ENCODE measurements at regions not wholly inside any gene's neighbourhood (a gene's known extent, or its start where the extent isn't known, plus 50 kb on each side); places are given as distances from the start of the nearest gene placed in this dataset.

DNA sequence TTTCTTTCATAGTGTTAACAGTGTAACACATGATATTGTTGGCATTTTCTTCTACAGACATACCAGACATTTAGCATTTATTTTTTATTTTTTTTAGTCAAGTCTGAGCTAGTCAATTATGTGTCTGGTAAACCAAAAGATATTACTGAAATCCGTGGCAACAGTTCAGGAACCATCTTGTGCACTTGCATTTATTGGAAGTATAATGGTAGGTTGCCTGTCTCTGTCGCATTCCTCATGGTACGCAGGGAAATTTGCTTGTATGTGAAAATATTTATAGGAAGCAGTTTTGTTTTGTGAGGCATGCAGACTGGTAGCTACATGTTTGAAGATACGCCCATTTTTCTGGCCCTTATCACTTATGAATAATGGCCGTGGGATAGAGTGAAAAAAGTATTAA lies 186.1 kb upstream of the SLC38A2 start:
- Histone ChIP-seq H3K36me3 (no peaks in the 10 kb centered on the region), H3K9me3 (no peaks in the 10 kb centered on the region), H3K4me3 (peak overlapping the region; percentile 28), H3K27ac (peak overlapping the region; percentile 68 to 72), H3K27me3 (replicated peaks; ENCODE audit: insufficient read depth) (no peaks in the 10 kb centered on the region), H3K4me1 (ENCODE audit: control insufficient read depth in 1 of 2, low read depth in 2 of 2) (peaks cover 39 to 80% of the 10 kb centered on the region in 2 donors)
- TF ChIP-seq, protein P1, sequence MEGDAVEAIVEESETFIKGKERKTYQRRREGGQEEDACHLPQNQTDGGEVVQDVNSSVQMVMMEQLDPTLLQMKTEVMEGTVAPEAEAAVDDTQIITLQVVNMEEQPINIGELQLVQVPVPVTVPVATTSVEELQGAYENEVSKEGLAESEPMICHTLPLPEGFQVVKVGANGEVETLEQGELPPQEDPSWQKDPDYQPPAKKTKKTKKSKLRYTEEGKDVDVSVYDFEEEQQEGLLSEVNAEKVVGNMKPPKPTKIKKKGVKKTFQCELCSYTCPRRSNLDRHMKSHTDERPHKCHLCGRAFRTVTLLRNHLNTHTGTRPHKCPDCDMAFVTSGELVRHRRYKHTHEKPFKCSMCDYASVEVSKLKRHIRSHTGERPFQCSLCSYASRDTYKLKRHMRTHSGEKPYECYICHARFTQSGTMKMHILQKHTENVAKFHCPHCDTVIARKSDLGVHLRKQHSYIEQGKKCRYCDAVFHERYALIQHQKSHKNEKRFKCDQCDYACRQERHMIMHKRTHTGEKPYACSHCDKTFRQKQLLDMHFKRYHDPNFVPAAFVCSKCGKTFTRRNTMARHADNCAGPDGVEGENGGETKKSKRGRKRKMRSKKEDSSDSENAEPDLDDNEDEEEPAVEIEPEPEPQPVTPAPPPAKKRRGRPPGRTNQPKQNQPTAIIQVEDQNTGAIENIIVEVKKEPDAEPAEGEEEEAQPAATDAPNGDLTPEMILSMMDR (IDR thresholded peaks at IDR 0.05): no peak
- DNase-seq (ENCODE audit: low spot score): no peak
- no peak for ATAC-seq (ENCODE audit: insufficient number of reproducible peaks, low FRiP score, low read depth)

DNA sequence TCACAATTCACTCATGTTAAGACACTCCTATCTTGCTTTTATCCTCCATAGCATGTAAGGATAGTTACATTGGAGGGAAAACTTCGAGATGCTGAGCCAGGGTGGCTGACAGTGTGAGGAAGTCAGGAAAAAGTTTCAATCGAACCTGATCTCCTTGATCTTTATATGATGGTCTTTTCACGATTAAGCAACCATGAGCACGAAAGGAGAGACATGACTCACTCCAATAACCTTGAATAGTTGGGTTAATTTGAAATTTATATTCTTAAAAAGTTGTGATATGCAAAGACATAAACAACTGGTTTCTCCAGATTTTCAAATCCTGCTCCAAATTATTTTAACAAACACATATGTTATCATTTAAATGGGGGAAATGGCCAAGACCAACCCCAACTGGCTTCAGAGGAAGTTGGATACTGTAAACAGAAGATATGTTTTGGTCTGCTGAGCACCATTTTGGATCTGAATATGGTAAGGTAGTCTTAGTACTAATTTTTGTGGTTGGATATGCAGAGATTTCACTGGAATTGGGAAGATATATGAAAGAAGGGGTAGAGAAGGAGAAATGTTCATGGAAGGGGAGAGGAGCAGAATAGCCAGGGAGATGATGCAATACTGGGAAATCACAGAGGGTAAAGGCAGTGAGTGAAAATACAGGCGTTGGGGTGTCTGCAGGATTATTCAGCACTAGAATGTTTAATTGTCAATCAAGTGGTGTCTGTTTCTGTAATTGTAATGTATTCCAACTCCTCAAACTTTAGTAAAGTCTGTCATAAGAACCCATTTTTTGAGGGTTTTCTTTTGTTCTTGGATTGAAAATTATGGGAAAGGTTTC lies 185.2 kb upstream of the SLC38A2 start:
- H3K36me3 ChIP-seq: no peaks in the 10 kb centered on the region
- no peaks in the 10 kb centered on the region for H3K9me3 ChIP-seq
- no peak for DNase-seq (ENCODE audit: low spot score)
- H3K4me3 ChIP-seq: no peak overlapping the region
- H3K27ac ChIP-seq: peak overlapping the region; percentile 68 to 72
- peaks cover 33 to 81% of the 10 kb centered on the region in 2 donors for H3K4me1 ChIP-seq (ENCODE audit: control insufficient read depth in 1 of 2, low read depth in 2 of 2)
- no peaks in the 10 kb centered on the region for H3K27me3 ChIP-seq (replicated peaks; ENCODE audit: insufficient read depth)
- TF ChIP-seq, protein P1 (IDR thresholded peaks at IDR 0.05): no peak
- ATAC-seq (ENCODE audit: insufficient number of reproducible peaks, low FRiP score, low read depth): no peak

DNA sequence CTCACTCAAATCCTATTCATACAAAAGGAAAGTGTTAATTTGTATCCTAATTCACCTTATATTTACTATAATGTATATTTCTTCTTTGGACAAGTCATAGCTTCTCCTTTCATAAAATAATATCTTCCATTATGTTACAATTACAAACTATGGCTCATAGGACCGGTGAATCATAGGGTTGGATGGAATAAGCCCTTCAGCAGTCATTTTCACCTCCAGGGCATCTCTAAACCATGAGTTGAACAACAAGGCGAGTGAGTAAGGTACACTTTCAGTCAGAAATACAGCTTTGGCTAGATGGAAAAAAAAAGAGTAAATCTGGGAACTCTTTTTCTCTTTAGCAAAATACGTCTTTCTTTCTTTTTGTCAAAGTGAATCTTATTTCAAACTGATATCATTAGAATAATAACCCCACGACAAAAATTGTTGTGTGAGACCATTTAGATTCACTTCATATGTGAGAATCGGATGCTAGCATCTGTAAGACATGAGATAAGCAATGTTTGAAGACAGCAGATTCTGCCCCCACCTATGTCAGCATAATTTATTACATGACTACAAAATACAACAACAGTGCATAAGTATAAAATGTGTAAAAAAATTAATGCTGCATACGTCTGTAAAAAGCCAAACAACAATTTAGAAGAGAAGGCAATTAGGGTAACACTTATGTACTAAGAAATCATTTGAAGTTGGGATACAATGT lies 184.4 kb upstream of the SLC38A2 start:
- no peaks in the 10 kb centered on the region for H3K9me3 ChIP-seq
- peaks cover 33 to 73% of the 10 kb centered on the region in 2 donors for H3K4me1 ChIP-seq (ENCODE audit: control insufficient read depth in 1 of 2, low read depth in 2 of 2)
- DNase-seq (ENCODE audit: low spot score) (no peak), ATAC-seq (ENCODE audit: insufficient number of reproducible peaks, low FRiP score, low read depth) (no peak)
- TF ChIP-seq, protein P1 (IDR thresholded peaks at IDR 0.05): no peak
- H3K4me3 ChIP-seq: no peak overlapping the region
- H3K36me3 ChIP-seq: no peaks in the 10 kb centered on the region
- H3K27me3 ChIP-seq (replicated peaks; ENCODE audit: insufficient read depth): no peaks in the 10 kb centered on the region
- peak overlapping the region in 1 of 2 donors; percentile 72 for H3K27ac ChIP-seq

DNA sequence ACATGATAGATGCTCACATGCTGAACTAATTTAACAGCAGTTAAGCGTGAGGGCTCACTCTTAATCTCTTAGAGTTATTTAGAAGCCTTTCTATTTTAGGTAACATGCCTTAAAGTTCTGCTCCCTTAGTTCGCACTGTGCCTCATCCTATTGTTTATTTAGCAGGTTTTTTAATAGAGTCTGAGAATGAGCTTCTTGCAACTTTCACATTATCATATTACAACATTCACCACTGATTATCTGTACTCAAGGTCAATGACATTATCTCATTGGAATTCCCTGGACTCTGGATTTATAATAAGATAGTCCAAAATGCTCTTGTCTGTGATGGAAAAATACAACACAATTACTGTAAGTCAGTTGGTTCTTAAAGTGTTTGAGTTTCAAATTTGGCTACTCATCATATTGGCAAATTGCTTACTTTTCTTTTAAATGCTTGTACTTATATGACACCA lies 183.6 kb upstream of the SLC38A2 start:
- ATAC-seq (ENCODE audit: insufficient number of reproducible peaks, low FRiP score, low read depth): no peak
- H3K27ac ChIP-seq: peak overlapping the region; percentile 25 to 55

More for the DNA sequence above, 183.6 kb upstream of the SLC38A2 start:
- no peak for DNase-seq (ENCODE audit: low spot score)
- H3K36me3 ChIP-seq: no peaks in the 10 kb centered on the region
- peaks cover 33 to 72% of the 10 kb centered on the region in 2 donors for H3K4me1 ChIP-seq (ENCODE audit: control insufficient read depth in 1 of 2, low read depth in 2 of 2)
- no peaks in the 10 kb centered on the region for H3K9me3 ChIP-seq
- peak overlapping the region; percentile 13 for H3K4me3 ChIP-seq
- H3K27me3 ChIP-seq (replicated peaks; ENCODE audit: insufficient read depth): no peaks in the 10 kb centered on the region
- TF ChIP-seq, protein P1 (IDR thresholded peaks at IDR 0.05): no peak
